DND-41 (cell line): ENCODE measurements at regions not wholly inside any gene's neighbourhood (a gene's known extent, or its start where the extent isn't known, plus 50 kb on each side); places are given as distances from the start of the nearest gene placed in this dataset.

Source experiments
- ATAC-seq: fragments of 200-7000 bp; cut with Tn5 transposase; 3 replicates; pipeline ENCODE4 v1.9.1; 2021; ENCODE audit warnings: low read depth; ENCODE audit not compliant: insufficient read depth
- DNase-seq: peaks from one replicate; pipeline ENCODE4 v3.0.0-alpha.2; 2020
- H2AFZ ChIP-seq: 2 replicates; pipeline ENCODE4 v1.6.0; 2012; ENCODE audit warnings: low read depth, low read length
- H3K27ac ChIP-seq: 2 replicates; pipeline ENCODE4 v1.5.1; 2012; ENCODE audit warnings: low read length, inconsistent platforms
- H3K27me3 ChIP-seq: fragments of 200-600 bp; sonication (generic); 2 replicates; pipeline ENCODE4 v1.6.0; 2012; ENCODE audit warnings: low read length, mild to moderate bottlenecking, inconsistent platforms; ENCODE audit not compliant: insufficient read depth, poor library complexity
- H3K36me3 ChIP-seq: 2 replicates; pipeline ENCODE4 v1.5.1; 2012; ENCODE audit warnings: low read length, inconsistent platforms; ENCODE audit not compliant: insufficient read depth
- H3K4me1 ChIP-seq: 2 replicates; pipeline ENCODE4 v1.5.1; 2012; ENCODE audit warnings: mild to moderate bottlenecking, low read length; ENCODE audit not compliant: insufficient read depth
- H3K4me2 ChIP-seq: 2 replicates; pipeline ENCODE4 v1.6.0; 2012; ENCODE audit warnings: mild to moderate bottlenecking, moderate library complexity, low read length, inconsistent platforms; ENCODE audit not compliant: insufficient read depth
- H3K4me3 ChIP-seq, 2 experiments: fragments of 200-600 bp in 1 of 2; shearing (Covaris generic) in 1 of 2; 2 replicates each; pipeline ENCODE4 v1.5.1; 2012 to 2016; ENCODE audit warnings: inconsistent platforms in 2 of 2, low read length in 2 of 2, mild to moderate bottlenecking in 2 of 2, low read depth in 1 of 2, moderate library complexity in 1 of 2
- H3K79me2 ChIP-seq: 2 replicates; pipeline ENCODE4 v1.6.0; 2012; ENCODE audit warnings: low read length, inconsistent platforms; ENCODE audit not compliant: insufficient read depth
- H3K9ac ChIP-seq: 2 replicates; pipeline ENCODE4 v1.6.0; 2012; ENCODE audit warnings: low read depth, mild to moderate bottlenecking, inconsistent platforms, low read length, moderate library complexity
- H3K9me3 ChIP-seq: 2 replicates; pipeline ENCODE4 v1.5.1; 2012; ENCODE audit warnings: low read length, moderate library complexity, mild to moderate bottlenecking, inconsistent platforms; ENCODE audit not compliant: insufficient read depth, severe bottlenecking
- H4K20me1 ChIP-seq: 2 replicates; pipeline ENCODE4 v1.6.0; 2012; ENCODE audit warnings: low read length; ENCODE audit not compliant: insufficient read depth
- CTCF ChIP-seq: IDR thresholded peaks from 2 replicates; pipeline ENCODE4 v1.5.1; 2012; ENCODE audit warnings: borderline replicate concordance, low read length, moderate library complexity, mild to moderate bottlenecking; ENCODE audit not compliant: poor library complexity, severe bottlenecking; ENCODE audit errors: extremely low read depth
- EZH2 ChIP-seq: IDR thresholded peaks from 3 replicates; pipeline ENCODE4 v1.6.1; 2012; ENCODE audit warnings: borderline replicate concordance, low read depth, mild to moderate bottlenecking, moderate library complexity, low read length, inconsistent platforms; ENCODE audit not compliant: severe bottlenecking

DNA sequence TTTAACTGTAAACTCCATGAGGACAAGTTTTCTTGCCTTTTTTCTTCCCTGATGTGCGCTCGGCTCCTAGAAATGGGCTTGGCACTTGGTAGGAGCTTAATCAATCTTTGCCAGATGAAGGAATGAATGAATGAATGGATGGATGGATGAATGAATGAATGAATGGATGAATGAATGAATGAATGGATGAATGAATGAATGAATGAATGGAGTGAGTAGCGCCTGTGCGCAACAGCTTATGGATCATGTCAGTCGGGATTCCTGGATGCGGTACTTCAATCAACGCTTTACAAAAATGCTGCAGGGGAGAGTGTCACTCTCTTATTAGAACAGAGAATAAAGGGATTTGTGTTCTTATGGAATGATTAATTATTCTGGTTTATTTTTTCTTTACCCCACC lies 267.3 kb downstream of the TFAP2C start:
- no peaks in the 10 kb centered on the region for H3K36me3 ChIP-seq
- H4K20me1 ChIP-seq, result no peaks in the 10 kb centered on the region
- TF ChIP-seq CTCF (no peak), EZH2 (no peak)
- H3K9ac ChIP-seq, result no peak overlapping the region
- no peak overlapping the region for H2AFZ ChIP-seq
- no peak for ATAC-seq
- no peak overlapping the region for H3K4me3 ChIP-seq
- peaks cover under 1% of the 10 kb centered on the region for H3K9me3 ChIP-seq
- no peaks in the 10 kb centered on the region for H3K27me3 ChIP-seq
- DNase-seq, result no peak
- H3K79me2 ChIP-seq, result no peaks in the 10 kb centered on the region
- H3K4me2 ChIP-seq, result no peak overlapping the region
- H3K27ac ChIP-seq, result no peak overlapping the region
- no peaks in the 10 kb centered on the region for H3K4me1 ChIP-seq

- H3K36me3 ChIP-seq, result no peaks in the 10 kb centered on the region
- DNase-seq (no peak), ATAC-seq (no peak)
- H3K4me3 ChIP-seq, result no peak overlapping the region
- no peaks in the 10 kb centered on the region for H3K27me3 ChIP-seq
- peaks cover 4% of the 10 kb centered on the region for H3K9me3 ChIP-seq
- no peak overlapping the region for H3K4me2 ChIP-seq
- H3K79me2 ChIP-seq, result no peaks in the 10 kb centered on the region
- H2AFZ ChIP-seq, result no peak overlapping the region
- H3K9ac ChIP-seq, result no peak overlapping the region
- TF ChIP-seq CTCF (no peak), EZH2 (no peak)
- H4K20me1 ChIP-seq, result no peaks in the 10 kb centered on the region
- no peak overlapping the region for H3K27ac ChIP-seq
- H3K4me1 ChIP-seq, result no peaks in the 10 kb centered on the region
Measured at GRCh38 chr20:56897318-56897957, 268.3 kb downstream of the TFAP2C start.

DNA sequence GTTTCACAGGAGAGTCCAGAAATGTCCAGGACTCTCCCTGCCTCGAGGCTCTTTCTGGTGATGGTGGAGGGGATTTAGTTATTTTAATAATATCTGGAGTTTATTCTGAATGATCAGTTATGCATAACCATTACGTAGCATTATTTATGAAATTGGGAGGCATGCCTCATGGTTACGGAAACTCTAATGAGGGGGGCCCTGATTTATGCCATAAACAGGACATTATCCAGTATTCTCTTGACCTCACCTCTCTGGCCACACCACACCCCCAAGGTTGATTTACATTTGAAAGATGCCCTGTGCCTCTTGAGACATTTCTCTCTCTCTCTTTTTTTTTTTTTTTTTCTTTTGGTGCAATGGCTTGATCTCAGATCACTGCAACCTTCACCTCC lies 268.8 kb downstream of the TFAP2C start:
- H3K79me2 ChIP-seq, result no peaks in the 10 kb centered on the region
- no peak for ATAC-seq
- no peak overlapping the region for H3K9ac ChIP-seq
- no peak overlapping the region for H3K4me3 ChIP-seq
- no peaks in the 10 kb centered on the region for H3K36me3 ChIP-seq
- no peaks in the 10 kb centered on the region for H3K4me1 ChIP-seq
- H3K27me3 ChIP-seq, result no peaks in the 10 kb centered on the region
- peaks cover 4% of the 10 kb centered on the region for H3K9me3 ChIP-seq
- no peak overlapping the region for H3K4me2 ChIP-seq
- no peak for TF ChIP-seq CTCF
- TF ChIP-seq EZH2, result no peak
- no peak overlapping the region for H3K27ac ChIP-seq
- H4K20me1 ChIP-seq, result no peaks in the 10 kb centered on the region
- H2AFZ ChIP-seq, result no peak overlapping the region
- no peak for DNase-seq
